ENCODE measurements at regions not wholly inside any gene's neighbourhood (a gene's known extent, or its start where the extent isn't known, plus 50 kb on each side); places are given as distances from the start of the nearest gene placed in this dataset.
A peak's percentile ranks its signal among the peaks of the same experiment; 100 is the strongest.
"Not testable (repeated sequence)": the region's sequence is repeated elsewhere in the genome, so short reads cannot be mapped to it uniquely, and the experiment has no call there.

GRCh38 chr6:134784336-134784735 is 165.6 kb downstream of the ALDH8A1 start:
- no peak for DNase-seq (ENCODE audit: low spot score)

DNA sequence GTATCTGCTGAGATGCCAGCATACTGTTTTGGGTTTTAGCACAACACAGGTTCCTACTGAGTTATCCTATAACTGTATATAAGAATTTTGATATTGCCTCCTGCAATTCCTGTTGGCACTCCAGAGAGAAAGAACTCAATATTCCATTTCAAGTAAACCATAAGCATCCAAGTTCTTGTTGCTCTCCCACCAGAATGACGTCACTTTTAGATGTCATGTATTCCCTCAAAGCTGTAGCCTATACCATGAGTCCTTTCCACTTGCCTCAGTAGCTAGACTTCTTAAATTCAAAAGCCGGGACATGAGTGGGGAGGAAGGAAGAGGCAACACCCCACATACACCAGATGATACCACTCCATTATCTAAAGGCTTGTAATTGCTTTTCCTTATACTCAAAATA is 171.5 kb downstream of the ALDH8A1 start:
- DNase-seq (ENCODE audit: low spot score) = no peak

GRCh38 chr6:134774201-134774638 is 175.7 kb downstream of the ALDH8A1 start:
- DNase-seq (ENCODE audit: low spot score) = no peak

- DNase-seq (ENCODE audit: low spot score) = no peak
Observed at GRCh38 chr6:134772671-134773360, 177.1 kb downstream of the ALDH8A1 start.

DNA sequence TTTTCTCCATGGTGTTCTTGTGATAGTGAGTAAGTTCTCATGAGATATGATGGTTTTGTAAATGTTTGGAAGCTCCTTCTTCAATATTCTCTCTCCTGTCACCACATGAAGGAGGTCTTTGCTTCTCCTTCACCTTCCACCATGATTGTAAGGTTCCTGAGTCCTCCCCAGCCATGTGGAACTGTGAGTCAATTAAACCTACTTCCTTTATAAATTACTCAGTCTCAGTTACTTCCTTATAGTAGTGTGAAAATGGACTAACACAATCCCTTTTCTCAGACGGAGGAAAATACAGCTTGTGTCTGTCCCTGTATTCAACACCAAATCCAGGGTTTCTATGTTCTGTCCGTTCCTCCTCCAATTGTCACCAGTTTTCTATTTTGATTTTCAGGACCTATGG is 181.0 kb downstream of the ALDH8A1 start:
- DNase-seq (ENCODE audit: low spot score) = no peak

GRCh38 chr6:134766497-134766896 is 183.4 kb downstream of the ALDH8A1 start:
- no peak for DNase-seq (ENCODE audit: low spot score)

- DNase-seq (ENCODE audit: low spot score) = no peak
Observed at GRCh38 chr6:134764741-134765140, 185.2 kb downstream of the ALDH8A1 start.

GRCh38 chr6:134763575-134763974 is 186.3 kb downstream of the ALDH8A1 start:
- not testable (repeated sequence) for DNase-seq (ENCODE audit: low spot score)

- DNase-seq (ENCODE audit: low spot score) = no peak
Observed at GRCh38 chr6:134758621-134759020, 191.3 kb downstream of the ALDH8A1 start.

- DNase-seq (ENCODE audit: low spot score) = no peak
Observed at GRCh38 chr6:134757911-134758361, 192.0 kb downstream of the ALDH8A1 start.

DNA sequence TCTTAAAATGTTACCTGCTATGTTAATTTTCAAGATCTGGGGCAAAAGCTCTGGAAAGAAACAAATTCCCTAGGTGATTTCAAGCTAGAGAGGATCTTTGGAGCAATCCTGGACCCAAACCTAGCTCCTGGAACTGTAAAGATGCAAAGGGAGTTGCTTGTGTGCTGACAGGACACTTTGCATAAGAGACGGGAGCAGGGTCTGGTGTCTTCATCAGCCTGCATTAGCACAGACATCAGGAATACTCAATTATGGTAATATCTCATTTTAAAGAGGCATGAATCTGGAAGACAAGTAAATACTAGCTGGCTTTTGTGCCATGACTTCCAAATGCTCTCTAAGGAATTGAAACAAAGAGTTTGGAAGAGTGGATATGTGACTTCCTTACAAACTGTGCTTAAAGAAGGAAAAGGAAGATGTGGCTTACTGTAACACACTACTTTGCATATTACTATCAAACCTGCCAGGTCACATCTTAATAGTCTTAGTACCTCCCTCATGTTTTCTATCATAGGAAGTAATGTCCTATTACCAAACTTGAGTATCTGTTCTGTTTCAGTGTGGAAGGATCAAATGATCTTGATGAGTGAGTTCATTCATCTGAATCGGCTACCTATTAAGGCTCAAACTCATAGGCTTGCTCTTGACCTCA is 193.4 kb downstream of the ALDH8A1 start:
- DNase-seq (ENCODE audit: low spot score) = no peak

- DNase-seq (ENCODE audit: low spot score) = no peak
Observed at GRCh38 chr6:134754013-134754690, 195.7 kb downstream of the ALDH8A1 start.

- DNase-seq (ENCODE audit: low spot score) = no peak
Observed at GRCh38 chr6:134753001-134753400, 196.9 kb downstream of the ALDH8A1 start.

GRCh38 chr6:134752445-134752844 is 197.5 kb downstream of the ALDH8A1 start:
- no peak for DNase-seq (ENCODE audit: low spot score)

DNA sequence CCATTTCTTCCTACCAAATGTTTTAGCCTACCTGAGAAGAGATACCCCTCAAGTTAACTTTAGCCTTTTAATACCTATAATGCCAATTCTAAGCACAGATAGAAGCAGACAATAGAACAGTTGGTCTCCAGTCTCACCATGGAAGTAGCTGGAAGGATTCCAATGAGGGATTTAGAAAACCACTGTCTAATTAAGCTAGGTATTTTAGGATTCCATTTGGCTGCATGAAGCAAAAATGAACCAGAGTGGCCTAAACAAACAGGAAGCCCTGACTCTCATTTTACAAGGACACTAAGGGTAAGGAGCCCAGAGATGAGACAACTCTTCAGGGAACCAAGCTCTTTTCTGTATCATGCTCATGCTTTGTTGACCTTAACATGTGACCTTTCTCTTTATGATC is 199.2 kb downstream of the ALDH8A1 start:
- no peak for DNase-seq (ENCODE audit: low spot score)

- DNase-seq (ENCODE audit: low spot score) = no peak
Observed at GRCh38 chr6:134748484-134748883, 201.4 kb downstream of the ALDH8A1 start.

- not testable (repeated sequence) for DNase-seq (ENCODE audit: low spot score)
Observed at GRCh38 chr6:134747197-134747596, 202.7 kb downstream of the ALDH8A1 start.

- no peak for DNase-seq (ENCODE audit: low spot score)
Observed at GRCh38 chr6:134746140-134746539, 203.8 kb downstream of the ALDH8A1 start.

DNA sequence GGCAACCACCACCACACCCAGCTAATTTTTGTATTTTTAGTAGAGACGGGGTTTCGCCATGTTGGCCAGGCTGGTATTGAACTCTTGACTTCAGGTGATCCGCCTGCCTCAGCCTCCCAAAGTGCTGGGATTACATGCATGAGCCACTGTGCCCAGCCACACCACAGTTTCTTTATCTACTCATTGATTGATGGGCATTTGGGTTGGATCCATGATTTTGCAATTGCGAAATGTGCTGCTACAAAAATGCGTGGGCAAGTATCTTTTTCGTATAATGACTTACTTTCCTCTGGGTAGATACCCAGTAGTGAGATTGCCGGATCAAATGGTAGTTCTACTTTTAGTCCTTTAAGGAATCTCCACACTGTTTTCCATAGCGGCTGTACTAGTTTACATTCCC is 204.7 kb downstream of the ALDH8A1 start:
- DNase-seq (ENCODE audit: low spot score) = not testable (repeated sequence)

DNA sequence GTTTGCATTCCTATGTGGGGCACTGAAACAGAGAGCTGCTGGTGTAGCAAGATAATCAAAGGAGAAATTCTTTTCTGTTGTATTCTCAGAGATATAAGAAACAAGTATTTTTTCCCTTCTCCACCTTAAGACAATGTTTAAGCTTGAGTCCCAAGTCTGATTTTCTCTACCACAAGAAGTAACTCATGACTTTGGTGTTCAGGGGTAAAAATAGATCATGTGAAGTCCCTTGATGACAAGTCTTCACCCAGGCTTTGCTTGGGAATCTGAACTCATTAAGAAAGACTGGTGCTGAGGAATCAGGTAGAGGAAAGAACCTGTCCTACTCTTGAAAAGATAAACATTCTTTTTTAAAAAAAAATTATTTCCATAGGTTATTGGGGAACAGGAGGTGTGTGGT is 205.6 kb downstream of the ALDH8A1 start:
- DNase-seq (ENCODE audit: low spot score) = no peak

GRCh38 chr6:134741200-134741536 is 208.7 kb downstream of the ALDH8A1 start:
- DNase-seq (ENCODE audit: low spot score) = peak; percentile 40

DNA sequence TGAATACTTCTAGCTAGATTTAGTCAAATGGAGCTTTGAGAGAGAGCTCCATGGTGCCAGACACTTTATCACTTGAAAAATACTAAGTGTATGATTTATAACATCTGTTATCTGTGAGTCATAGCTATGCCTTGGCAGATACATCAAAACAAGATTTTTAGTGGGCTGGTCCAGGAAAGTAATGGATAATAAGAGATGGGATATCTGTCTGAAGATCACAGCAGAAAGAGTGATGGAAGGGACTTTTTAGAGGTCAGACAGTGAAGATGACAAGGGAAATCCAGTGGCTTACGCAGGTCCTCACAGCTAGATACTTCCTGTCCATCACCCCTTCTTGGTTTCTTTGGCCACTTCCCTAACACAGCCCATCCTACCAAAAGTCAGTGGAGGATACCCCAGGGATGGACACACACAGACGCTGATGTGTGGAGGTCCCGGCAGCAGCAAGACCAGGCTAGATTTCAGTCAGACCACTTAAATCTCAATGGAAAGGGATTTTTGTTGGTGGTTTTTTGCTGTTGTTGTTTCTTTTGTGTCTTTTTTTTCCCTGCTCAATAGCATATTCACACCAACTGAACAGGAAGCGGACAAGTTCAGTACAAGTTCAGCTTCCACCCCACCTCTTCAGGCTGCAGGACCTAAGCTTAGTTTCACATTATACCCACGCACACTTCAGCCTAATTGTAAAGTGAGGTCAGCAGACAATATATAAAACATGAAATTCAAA is 209.3 kb downstream of the ALDH8A1 start:
- DNase-seq (ENCODE audit: low spot score) = no peak

DNA sequence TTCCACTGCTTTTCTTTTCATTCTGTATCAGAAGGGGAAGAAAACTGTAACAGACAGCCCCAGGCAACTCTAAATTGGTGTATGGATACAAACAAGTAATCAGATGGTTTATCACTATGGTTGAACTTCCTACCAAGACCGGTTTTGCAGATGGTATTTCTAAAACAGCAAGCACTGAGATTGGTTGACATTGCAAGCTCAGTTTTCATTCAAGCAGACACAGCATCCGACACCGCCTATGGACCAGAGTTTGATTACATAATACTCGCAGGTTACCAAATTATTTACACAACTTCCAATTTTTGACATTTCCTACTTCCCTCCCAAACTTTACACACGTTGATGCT is 209.9 kb downstream of the ALDH8A1 start:
- DNase-seq (ENCODE audit: low spot score) = no peak

Data from putamen (tissue), 1 donor.